GM18868 (cell line): ENCODE measurements at regions not wholly inside any gene's neighbourhood (a gene's known extent, or its start where the extent isn't known, plus 50 kb on each side); places are given as distances from the start of the nearest gene placed in this dataset.

Experiments
- ATAC-seq: cut with Tn5 transposase; IDR thresholded peaks from one replicate; pipeline ENCODE4 v1.9.1; 2021; ENCODE audit warnings: mild to moderate bottlenecking, moderate library complexity; ENCODE audit not compliant: unreplicated experiment

DNA sequence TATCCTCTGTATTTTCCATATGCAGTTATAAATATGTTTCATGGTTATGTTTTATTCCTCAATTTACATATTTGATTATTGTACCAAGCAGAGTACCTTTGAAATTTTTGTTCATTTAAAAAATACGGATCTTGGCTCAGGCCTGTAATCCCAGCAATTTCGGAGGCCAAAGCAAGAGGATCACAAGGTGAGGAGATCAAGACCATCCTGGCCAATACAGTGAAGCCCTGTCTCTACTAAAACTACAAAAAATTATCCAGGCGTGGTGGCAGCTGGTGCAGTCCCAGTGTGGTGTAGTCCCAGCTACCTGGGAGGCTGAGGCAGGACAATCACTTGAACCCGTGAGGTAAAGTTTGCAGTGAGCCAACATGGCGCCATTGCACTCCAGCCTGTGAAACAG lies 251.2 kb upstream of the TPTE start:
- peak; percentile 56 for ATAC-seq

DNA sequence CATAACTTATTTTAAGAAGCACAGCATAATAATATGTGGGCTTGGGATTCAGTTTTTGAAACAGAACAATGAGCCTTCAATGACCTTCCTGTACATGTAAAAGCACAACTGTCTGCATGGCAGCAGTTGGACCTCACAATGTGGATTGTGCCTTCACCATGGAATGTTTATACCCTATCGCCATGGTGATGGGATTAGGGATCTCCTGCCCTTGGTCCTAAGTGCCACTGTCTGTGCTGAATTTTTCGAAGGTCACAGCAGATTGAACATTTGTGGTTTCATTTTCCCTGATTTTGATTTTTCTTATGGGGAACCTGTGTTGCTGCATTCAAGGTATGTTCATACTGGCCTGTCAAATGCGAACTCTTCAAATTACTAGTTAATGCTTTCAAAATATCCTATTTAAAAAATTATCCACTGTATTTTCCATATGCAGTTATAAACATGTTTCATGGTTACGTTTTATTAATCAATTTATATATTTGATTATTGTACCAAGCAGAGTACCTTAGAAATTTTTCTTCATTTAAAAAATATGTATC lies 249.6 kb upstream of the TPTE start:
- peak; percentile 27 for ATAC-seq

DNA sequence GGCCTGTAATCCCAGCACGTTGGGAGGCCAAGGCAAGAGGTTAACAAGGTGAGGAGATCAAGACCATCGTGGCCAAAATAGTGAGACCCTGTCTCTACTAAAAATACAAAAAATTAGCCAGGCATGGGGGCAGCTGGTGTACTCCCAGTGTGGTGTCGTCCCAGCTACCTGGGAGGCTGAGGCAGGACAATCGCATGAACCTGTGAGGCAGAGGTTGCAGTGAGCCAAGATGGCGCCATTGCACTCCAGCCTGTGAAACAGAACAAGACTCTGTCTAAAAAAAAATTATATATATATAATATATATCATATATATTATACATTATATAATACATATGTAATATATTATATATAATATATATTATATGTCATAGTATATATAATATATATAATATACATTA lies 249.2 kb upstream of the TPTE start:
- peak; percentile 69 for ATAC-seq

DNA sequence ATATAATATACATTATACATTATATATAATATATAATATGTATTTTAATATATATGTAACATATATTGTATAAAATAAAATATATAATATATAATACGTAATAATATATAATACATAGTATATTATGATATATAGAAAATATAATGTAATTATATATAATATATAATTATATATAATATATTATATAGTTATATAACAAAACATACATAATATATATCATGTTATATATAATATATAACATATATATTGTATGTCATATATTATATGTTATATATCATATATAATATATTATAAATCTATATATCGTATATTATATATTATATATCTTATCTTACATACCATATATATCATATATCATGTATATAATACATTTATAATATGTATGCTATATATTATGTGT lies 248.2 kb upstream of the TPTE start:
- no peak for ATAC-seq

DNA sequence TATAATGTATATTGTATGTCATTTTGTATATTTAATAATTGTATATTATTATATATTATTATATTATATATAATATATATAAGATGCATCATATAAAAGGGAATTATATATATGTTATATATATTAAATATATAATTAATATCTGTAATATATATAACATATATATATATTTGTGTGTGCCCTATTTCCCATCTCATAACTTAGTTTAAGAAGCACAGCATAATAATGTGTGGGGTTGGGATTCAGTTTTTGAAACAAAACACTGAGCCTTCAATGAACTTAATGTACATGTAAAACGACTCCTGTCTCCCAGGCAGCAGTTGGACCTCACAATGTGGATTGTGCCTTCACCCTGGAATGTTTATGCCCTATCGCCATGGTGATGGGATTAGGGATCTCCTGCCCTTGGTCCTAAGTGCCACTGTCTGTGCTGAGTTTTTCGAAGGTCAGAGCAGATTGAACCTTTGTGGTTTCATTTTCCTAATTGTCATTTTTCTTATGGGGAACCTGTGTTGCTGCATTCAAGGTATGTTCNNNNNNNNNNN lies 247.5 kb upstream of the TPTE start:
- peak; percentile 70 for ATAC-seq
